GM06990 (cell line): ENCODE measurements at regions not wholly inside any gene's neighbourhood (a gene's known extent, or its start where the extent isn't known, plus 50 kb on each side); places are given as distances from the start of the nearest gene placed in this dataset.

ENCODE experiments used
- DNase-seq: peaks from one replicate; pipeline ENCODE4 v3.0.0-alpha.2; 2011; ENCODE audit not compliant: insufficient read length; ENCODE audit errors: extremely low read depth
- H3K27me3 ChIP-seq: replicated peaks from 2 replicates; pipeline ENCODE4 v1.6.0; 2011; ENCODE audit warnings: low read length; ENCODE audit not compliant: control insufficient read depth, insufficient read depth
- H3K36me3 ChIP-seq: 2 replicates; pipeline ENCODE4 v1.5.1; 2011; ENCODE audit warnings: low read length; ENCODE audit not compliant: control insufficient read depth, insufficient read depth
- H3K4me3 ChIP-seq: replicated peaks from 2 replicates; pipeline ENCODE4 v1.5.1; 2011; ENCODE audit warnings: low read depth, mild to moderate bottlenecking, control low read depth, low read length
- TF ChIP-seq, protein P1 (sequence below): IDR thresholded peaks from 2 replicates; pipeline ENCODE4 v1.5.1; 2011; ENCODE audit warnings: low read length, control low read depth, mild to moderate bottlenecking, inconsistent platforms; ENCODE audit not compliant: insufficient read depth, poor library complexity, severe bottlenecking

DNA sequence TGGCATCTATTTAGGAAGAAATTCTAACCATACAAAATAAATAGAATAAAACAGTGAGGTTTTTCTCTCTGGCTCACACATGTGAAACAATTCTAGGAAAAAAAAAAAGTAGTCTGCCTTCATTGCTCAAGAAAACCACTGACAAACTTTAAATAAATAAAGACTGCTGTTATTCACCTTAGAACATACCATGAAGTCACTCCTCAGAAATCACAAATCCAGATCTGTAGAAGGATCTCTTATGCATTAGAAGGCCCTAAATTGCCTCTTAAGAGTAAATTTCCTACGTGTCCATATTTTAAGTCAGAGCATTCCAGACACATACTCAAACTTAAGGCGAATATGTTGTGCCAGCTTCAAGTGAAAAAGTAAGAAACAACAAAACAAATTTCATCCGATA lies 217.3 kb downstream of the ZIC4 start:
- no peak overlapping the region for H3K4me3 ChIP-seq
- DNase-seq: no peak
- H3K36me3 ChIP-seq: no peaks in the 10 kb centered on the region
- TF ChIP-seq, protein P1, sequence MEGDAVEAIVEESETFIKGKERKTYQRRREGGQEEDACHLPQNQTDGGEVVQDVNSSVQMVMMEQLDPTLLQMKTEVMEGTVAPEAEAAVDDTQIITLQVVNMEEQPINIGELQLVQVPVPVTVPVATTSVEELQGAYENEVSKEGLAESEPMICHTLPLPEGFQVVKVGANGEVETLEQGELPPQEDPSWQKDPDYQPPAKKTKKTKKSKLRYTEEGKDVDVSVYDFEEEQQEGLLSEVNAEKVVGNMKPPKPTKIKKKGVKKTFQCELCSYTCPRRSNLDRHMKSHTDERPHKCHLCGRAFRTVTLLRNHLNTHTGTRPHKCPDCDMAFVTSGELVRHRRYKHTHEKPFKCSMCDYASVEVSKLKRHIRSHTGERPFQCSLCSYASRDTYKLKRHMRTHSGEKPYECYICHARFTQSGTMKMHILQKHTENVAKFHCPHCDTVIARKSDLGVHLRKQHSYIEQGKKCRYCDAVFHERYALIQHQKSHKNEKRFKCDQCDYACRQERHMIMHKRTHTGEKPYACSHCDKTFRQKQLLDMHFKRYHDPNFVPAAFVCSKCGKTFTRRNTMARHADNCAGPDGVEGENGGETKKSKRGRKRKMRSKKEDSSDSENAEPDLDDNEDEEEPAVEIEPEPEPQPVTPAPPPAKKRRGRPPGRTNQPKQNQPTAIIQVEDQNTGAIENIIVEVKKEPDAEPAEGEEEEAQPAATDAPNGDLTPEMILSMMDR: no peak
- H3K27me3 ChIP-seq: no peaks in the 10 kb centered on the region

DNA sequence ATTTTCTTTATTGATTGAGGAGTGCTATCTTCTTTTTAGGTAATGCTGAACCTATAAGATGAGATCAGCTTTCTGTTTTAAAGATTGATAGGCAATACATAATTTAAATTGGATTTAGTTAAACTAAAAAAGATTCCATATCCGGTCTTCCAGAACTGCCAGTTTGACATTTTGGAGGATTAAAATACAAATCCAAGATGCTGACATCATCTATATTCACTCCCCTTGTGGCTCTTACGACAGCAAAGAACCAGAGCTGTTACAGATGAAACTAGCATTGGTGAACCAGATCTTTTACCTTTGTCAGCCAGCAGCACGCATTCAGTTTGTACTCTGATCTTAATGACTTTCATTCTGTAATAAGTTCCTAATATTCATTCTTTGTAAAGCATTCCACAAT lies 218.7 kb downstream of the ZIC4 start:
- no peak overlapping the region for H3K4me3 ChIP-seq
- no peak for DNase-seq
- no peaks in the 10 kb centered on the region for H3K36me3 ChIP-seq
- TF ChIP-seq, protein P1: no peak
- no peaks in the 10 kb centered on the region for H3K27me3 ChIP-seq

DNA sequence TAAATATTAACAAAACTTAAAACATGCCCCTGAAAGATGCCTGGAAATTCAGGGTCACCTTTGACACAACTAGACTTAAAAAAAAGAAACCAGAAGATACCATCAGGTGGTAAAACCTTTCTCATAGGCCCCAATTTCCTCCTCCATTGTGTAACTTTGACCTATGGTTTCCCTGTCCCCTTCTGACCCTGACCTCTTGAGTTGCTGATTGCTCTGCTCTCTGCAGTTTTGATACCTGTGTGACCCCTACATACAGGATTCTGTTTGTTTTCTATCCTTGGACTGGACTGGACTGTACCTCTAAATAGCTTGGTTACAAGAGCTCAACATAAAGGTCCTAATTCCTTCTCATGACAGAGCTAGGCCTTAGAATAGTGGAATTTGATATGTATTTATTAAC lies 220.6 kb downstream of the ZIC4 start:
- Histone ChIP-seq H3K4me3 (no peak overlapping the region), H3K27me3 (no peaks in the 10 kb centered on the region), H3K36me3 (no peaks in the 10 kb centered on the region)
- no peak for DNase-seq
- TF ChIP-seq, protein P1: no peak

DNA sequence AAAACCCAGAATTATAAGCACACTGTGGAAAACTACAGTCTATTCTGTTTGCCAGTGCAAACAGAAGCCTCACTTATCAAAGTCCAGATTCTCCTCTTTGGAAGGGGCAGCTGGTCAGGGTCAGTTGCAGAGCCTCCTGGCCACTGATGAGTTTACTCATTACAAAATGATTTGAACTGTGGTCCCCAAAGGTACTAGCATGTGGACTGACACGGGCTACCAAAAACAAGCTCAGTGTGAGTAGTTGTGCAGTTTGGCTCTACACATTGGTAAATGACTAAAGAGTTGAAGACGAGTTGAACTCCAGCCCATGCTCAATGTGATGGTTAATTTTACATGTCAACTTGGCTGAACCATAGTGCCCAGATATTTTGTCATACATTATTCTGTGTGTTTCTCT lies 221.5 kb downstream of the ZIC4 start:
- H3K27me3 ChIP-seq: no peaks in the 10 kb centered on the region
- DNase-seq: no peak
- no peak overlapping the region for H3K4me3 ChIP-seq
- TF ChIP-seq, protein P1: no peak
- no peaks in the 10 kb centered on the region for H3K36me3 ChIP-seq

DNA sequence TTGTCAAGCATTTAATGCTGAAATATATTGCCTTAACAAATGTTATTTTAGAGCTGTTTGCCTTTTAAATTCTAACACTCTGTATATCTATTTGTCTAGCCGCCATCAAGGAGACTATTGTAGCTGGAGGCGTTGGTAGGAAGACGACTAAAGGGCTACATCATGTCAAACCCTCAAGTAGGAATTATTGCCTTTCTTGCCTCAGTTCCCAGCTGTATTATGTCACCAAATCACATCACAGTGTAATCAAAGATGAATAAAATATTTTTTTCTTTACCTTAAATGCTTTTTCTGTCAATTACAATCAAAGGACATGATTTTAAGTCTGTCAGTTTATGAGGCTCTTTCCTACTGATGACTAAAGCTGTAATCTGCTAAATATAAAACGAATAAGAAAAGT lies 233.1 kb downstream of the ZIC4 start:
- no peak for DNase-seq
- TF ChIP-seq, protein P1: no peak
- no peak overlapping the region for H3K4me3 ChIP-seq
- H3K27me3 ChIP-seq: no peaks in the 10 kb centered on the region
- no peaks in the 10 kb centered on the region for H3K36me3 ChIP-seq

DNA sequence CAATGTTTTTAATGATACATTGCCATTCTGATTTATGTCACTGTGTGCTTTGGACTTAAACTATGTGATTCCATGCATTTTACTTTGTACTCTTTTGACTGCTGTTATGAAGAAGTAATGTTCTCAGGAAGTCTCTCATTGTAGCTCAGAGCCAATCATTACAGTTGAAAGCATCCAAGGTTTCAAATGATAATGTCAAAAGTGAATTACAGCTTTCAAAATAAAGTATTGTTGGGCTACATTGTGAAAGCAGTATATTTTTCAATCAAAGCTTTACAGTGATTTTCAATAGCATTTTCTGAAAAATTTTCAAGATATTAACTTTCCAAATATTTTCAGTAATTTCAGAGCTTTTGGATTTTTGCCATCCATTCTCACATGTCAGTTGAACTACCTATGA lies 243.6 kb downstream of the ZIC4 start:
- TF ChIP-seq, protein P1: no peak
- H3K27me3 ChIP-seq: no peaks in the 10 kb centered on the region
- H3K4me3 ChIP-seq: no peak overlapping the region
- no peak for DNase-seq
- no peaks in the 10 kb centered on the region for H3K36me3 ChIP-seq
